ENCODE measurements at regions not wholly inside any gene's neighbourhood (a gene's known extent, or its start where the extent isn't known, plus 50 kb on each side); places are given as distances from the start of the nearest gene placed in this dataset.

GRCh38 chr12:92440072-92440471 lies 262.7 kb upstream of the PLEKHG7 start:
- no TSS peak for BruUV-seq (replicated peaks)
- no peak overlapping the region for H3K4me2 ChIP-seq (ENCODE audit: low read length)
- intact Hi-C loops (cut with micrococcal nuclease) = no loop called here

DNA sequence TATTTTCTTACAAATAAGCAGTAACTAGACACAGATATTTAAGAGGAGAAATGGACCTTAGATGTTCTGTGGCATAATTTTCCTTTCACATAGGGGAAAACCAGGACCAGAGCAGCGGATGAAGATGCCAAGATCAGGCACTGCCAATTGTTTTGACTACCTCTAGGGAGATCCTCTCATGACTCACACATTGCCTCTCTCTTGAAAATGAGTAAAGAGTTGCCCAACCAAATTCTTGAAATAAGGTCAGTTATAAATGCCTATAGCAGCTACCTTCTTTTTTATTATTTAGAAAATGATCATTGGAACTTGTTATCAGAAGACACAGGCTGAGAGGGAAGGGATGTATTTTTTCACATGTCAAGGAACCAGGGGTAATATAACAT lies 263.4 kb upstream of the PLEKHG7 start:
- Histone ChIP-seq H3K9me2 (ENCODE audit: insufficient read depth) (no peaks in the 10 kb centered on the region), H3K4me1 (ENCODE audit: control insufficient read depth in 1 of 2, insufficient read depth in 2 of 2, low read length in 2 of 2) (no peaks in the 10 kb centered on the region), H3K9ac (ENCODE audit: low read length) (no peak overlapping the region), H3K36me3 (ENCODE audit: control insufficient read depth in 1 of 2, insufficient read depth in 2 of 2, low read length in 2 of 2) (no peaks in the 10 kb centered on the region), H3K4me2 (ENCODE audit: low read length) (no peak overlapping the region), H3K4me3 (replicated peaks in 1 of 2; ENCODE audit: low read depth in 1 of 2, low read length in 2 of 2) (no peak overlapping the region), H2AFZ (ENCODE audit: low read depth, low read length, poor library complexity, severe bottlenecking) (no peak overlapping the region), H3K79me2 (ENCODE audit: insufficient read depth, low read length) (no peaks in the 10 kb centered on the region), H3K27ac (ENCODE audit: low read depth, low read length) (no peak overlapping the region), H4K20me1 (ENCODE audit: insufficient read depth) (no peaks in the 10 kb centered on the region), H3K27me3 (ENCODE audit: insufficient read depth, low read length) (no peaks in the 10 kb centered on the region), H3K9me3 (ENCODE audit: control insufficient read depth in 1 of 2, insufficient read depth in 1 of 2, low read depth in 1 of 2, low read length in 2 of 2) (no peaks in the 10 kb centered on the region)
- DNase-seq (ENCODE audit: low read depth, low spot score) = no peak
- POLR2A ChIA-PET = no interaction called here
- RAD21 ChIA-PET (ENCODE audit: low non-redundant PET in 1 of 2, low total read pairs in 2 of 2, uncharacterized antibody in 2 of 2, unreplicated experiment in 2 of 2) = no interaction called here
- no TSS peak for BruUV-seq (replicated peaks)
- no peak for ATAC-seq
- intact Hi-C loops (cut with micrococcal nuclease) = no loop called here
- CTCF ChIA-PET = interaction anchor here (0.6 kb wide), 1 partner anchor 48 kb away, joined by 3 read pairs; no protein-coding TSS in a partner anchor
- TF ChIP-seq ZBTB33 (IDR thresholded peaks at IDR 0.05; ENCODE audit: extremely low read depth, insufficient replicate concordance, low read length) (no peak), ZFX (IDR thresholded peaks at IDR 0.05) (no peak), ZNF274 (IDR thresholded peaks at IDR 0.05; ENCODE audit: low read depth, low read length) (no peak), TCF7L2 (IDR thresholded peaks at IDR 0.05; ENCODE audit: borderline replicate concordance, extremely low read depth, insufficient read depth, insufficient read length) (no peak), ELF1 (IDR thresholded peaks at IDR 0.05; ENCODE audit: borderline replicate concordance, low read depth) (no peak), CBX3 (IDR thresholded peaks at IDR 0.05; ENCODE audit: low read depth) (no peak), YY1 (IDR thresholded peaks at IDR 0.05; ENCODE audit: extremely low read depth, insufficient replicate concordance, low read depth, low read length) (no peak), SIN3A (IDR thresholded peaks at IDR 0.05; ENCODE audit: low read depth) (no peak), SP1 (IDR thresholded peaks at IDR 0.05; ENCODE audit: low read depth) (no peak), EZH2 (IDR thresholded peaks at IDR 0.05) (no peak), EZH2phosphoT487 (IDR thresholded peaks at IDR 0.05; ENCODE audit: borderline replicate concordance) (no peak)
- TF ChIP-seq, protein P1, sequence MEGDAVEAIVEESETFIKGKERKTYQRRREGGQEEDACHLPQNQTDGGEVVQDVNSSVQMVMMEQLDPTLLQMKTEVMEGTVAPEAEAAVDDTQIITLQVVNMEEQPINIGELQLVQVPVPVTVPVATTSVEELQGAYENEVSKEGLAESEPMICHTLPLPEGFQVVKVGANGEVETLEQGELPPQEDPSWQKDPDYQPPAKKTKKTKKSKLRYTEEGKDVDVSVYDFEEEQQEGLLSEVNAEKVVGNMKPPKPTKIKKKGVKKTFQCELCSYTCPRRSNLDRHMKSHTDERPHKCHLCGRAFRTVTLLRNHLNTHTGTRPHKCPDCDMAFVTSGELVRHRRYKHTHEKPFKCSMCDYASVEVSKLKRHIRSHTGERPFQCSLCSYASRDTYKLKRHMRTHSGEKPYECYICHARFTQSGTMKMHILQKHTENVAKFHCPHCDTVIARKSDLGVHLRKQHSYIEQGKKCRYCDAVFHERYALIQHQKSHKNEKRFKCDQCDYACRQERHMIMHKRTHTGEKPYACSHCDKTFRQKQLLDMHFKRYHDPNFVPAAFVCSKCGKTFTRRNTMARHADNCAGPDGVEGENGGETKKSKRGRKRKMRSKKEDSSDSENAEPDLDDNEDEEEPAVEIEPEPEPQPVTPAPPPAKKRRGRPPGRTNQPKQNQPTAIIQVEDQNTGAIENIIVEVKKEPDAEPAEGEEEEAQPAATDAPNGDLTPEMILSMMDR (IDR thresholded peaks at IDR 0.05 in 2 of 3, conservative IDR thresholded peaks at IDR 0.05 in 1 of 3; ENCODE audit: borderline replicate concordance in 1 of 3, insufficient read depth in 1 of 3, low read depth in 2 of 3, low read length in 2 of 3) = no peak

More at GRCh38 chr12:92440072-92440471, 262.7 kb upstream of the PLEKHG7 start:
- ChIA-PET POLR2A (no interaction called here), CTCF (no interaction called here), RAD21 (ENCODE audit: low non-redundant PET in 1 of 2, low total read pairs in 2 of 2, uncharacterized antibody in 2 of 2, unreplicated experiment in 2 of 2) (no interaction called here)
- H2AFZ ChIP-seq (ENCODE audit: low read depth, low read length, poor library complexity, severe bottlenecking) = no peak overlapping the region
- TF ChIP-seq EZH2 (IDR thresholded peaks at IDR 0.05) = no peak
- no peak for TF ChIP-seq ZFX (IDR thresholded peaks at IDR 0.05)
- TF ChIP-seq, protein P1 (IDR thresholded peaks at IDR 0.05 in 2 of 3, conservative IDR thresholded peaks at IDR 0.05 in 1 of 3; ENCODE audit: borderline replicate concordance in 1 of 3, insufficient read depth in 1 of 3, low read depth in 2 of 3, low read length in 2 of 3) = no peak
- no peaks in the 10 kb centered on the region for H3K36me3 ChIP-seq (ENCODE audit: control insufficient read depth in 1 of 2, insufficient read depth in 2 of 2, low read length in 2 of 2)
- H3K27me3 ChIP-seq (ENCODE audit: insufficient read depth, low read length) = no peaks in the 10 kb centered on the region
- no peak overlapping the region for H3K9ac ChIP-seq (ENCODE audit: low read length)
- no peak overlapping the region for H3K27ac ChIP-seq (ENCODE audit: low read depth, low read length)
- H4K20me1 ChIP-seq (ENCODE audit: insufficient read depth) = no peaks in the 10 kb centered on the region
- H3K4me3 ChIP-seq (replicated peaks in 1 of 2; ENCODE audit: low read depth in 1 of 2, low read length in 2 of 2) = no peak overlapping the region
- H3K4me1 ChIP-seq (ENCODE audit: control insufficient read depth in 1 of 2, insufficient read depth in 2 of 2, low read length in 2 of 2) = no peaks in the 10 kb centered on the region
- no peak for ATAC-seq
- DNase-seq (ENCODE audit: low read depth, low spot score) = no peak
- H3K9me2 ChIP-seq (ENCODE audit: insufficient read depth) = no peaks in the 10 kb centered on the region
- H3K79me2 ChIP-seq (ENCODE audit: insufficient read depth, low read length) = no peaks in the 10 kb centered on the region
- no peaks in the 10 kb centered on the region for H3K9me3 ChIP-seq (ENCODE audit: control insufficient read depth in 1 of 2, insufficient read depth in 1 of 2, low read depth in 1 of 2, low read length in 2 of 2)

Data from HCT116 (cell line).